Esophagus muscularis mucosa (tissue), 3 donors: ENCODE measurements at regions not wholly inside any gene's neighbourhood (a gene's known extent, or its start where the extent isn't known, plus 50 kb on each side); places are given as distances from the start of the nearest gene placed in this dataset.

ENCODE experiments used
- CTCF ChIP-seq, 3 experiments: fragments of 200-600 bp in 2 of 3; fragments of 450-650 bp in 1 of 3; sonication (generic) in 2 of 3; IDR thresholded peaks; one replicate each; pipeline ENCODE4 v1.5.1; 2017 to 2019; ENCODE audit warnings: antibody characterized with exemption in 3 of 3, mild to moderate bottlenecking in 2 of 3, moderate library complexity in 1 of 3
- POLR2A ChIP-seq: fragments of 450-650 bp; IDR thresholded peaks from one replicate; pipeline ENCODE4 v1.6.1; 2017; ENCODE audit warnings: antibody characterized with exemption, moderate library complexity, mild to moderate bottlenecking, low read depth
- POLR2AphosphoS5 ChIP-seq, 2 donors: sonication (generic); formaldehyde crosslinking; IDR thresholded peaks; one replicate each; pipeline ENCODE4 v1.6.1; 2017; ENCODE audit warnings: antibody characterized with exemption in 2 of 2

- TF ChIP-seq CTCF (IDR thresholded peaks at IDR 0.05) (no peak), POLR2AphosphoS5 (IDR thresholded peaks at IDR 0.05) (no peak), POLR2A (no peak)
These were observed 336.4 kb downstream of the IL20RB start for GRCh38 chr3:137294139-137294538.
